ENCODE measurements at regions not wholly inside any gene's neighbourhood (a gene's known extent, or its start where the extent isn't known, plus 50 kb on each side); places are given as distances from the start of the nearest gene placed in this dataset.
"Not testable (repeated sequence)": the region's sequence is repeated elsewhere in the genome, so short reads cannot be mapped to it uniquely, and the experiment has no call there.

GRCh38 chr1:194420706-194421105, 1234.3 kb upstream of the B3GALT2 start:
- no peak for TF ChIP-seq CTCF (IDR thresholded peaks at IDR 0.05; ENCODE audit: insufficient read depth, low read depth, low read length)
- no peak for DNase-seq (ENCODE audit: low read depth)
- H3K4me3 ChIP-seq (ENCODE audit: low read depth, low read length): no peak overlapping the region

- no peak overlapping the region for H3K4me3 ChIP-seq (ENCODE audit: low read depth, low read length)
- TF ChIP-seq CTCF (IDR thresholded peaks at IDR 0.05; ENCODE audit: insufficient read depth, low read depth, low read length): no peak
Measured at GRCh38 chr1:194419721-194420120, 1233.3 kb upstream of the B3GALT2 start.

GRCh38 chr1:194410756-194411155, 1224.3 kb upstream of the B3GALT2 start:
- no peak for DNase-seq (ENCODE audit: low read depth)
- no peak overlapping the region for H3K4me3 ChIP-seq (ENCODE audit: low read depth, low read length)
- no peak for TF ChIP-seq CTCF (IDR thresholded peaks at IDR 0.05; ENCODE audit: insufficient read depth, low read depth, low read length)

More at GRCh38 chr1:194419721-194420120, 1233.3 kb upstream of the B3GALT2 start:
- DNase-seq (ENCODE audit: low read depth): no peak

GRCh38 chr1:194407238-194407637, 1220.8 kb upstream of the B3GALT2 start:
- H3K4me3 ChIP-seq (ENCODE audit: low read depth, low read length); DNase-seq (ENCODE audit: low read depth): not testable (repeated sequence)

- no peak overlapping the region for H3K4me3 ChIP-seq (ENCODE audit: low read depth, low read length)
Measured at GRCh38 chr1:194394676-194395075, 1208.3 kb upstream of the B3GALT2 start.

GRCh38 chr1:194387531-194387930, 1201.1 kb upstream of the B3GALT2 start:
- H3K4me3 ChIP-seq (ENCODE audit: low read depth, low read length): no peak overlapping the region
- no peak for TF ChIP-seq CTCF (IDR thresholded peaks at IDR 0.05; ENCODE audit: insufficient read depth, low read depth, low read length)
- no peak for DNase-seq (ENCODE audit: low read depth)

More at GRCh38 chr1:194394676-194395075, 1208.3 kb upstream of the B3GALT2 start:
- DNase-seq (ENCODE audit: low read depth): no peak
- TF ChIP-seq CTCF (IDR thresholded peaks at IDR 0.05; ENCODE audit: insufficient read depth, low read depth, low read length): no peak

GRCh38 chr1:194378517-194378916, 1192.1 kb upstream of the B3GALT2 start:
- DNase-seq (ENCODE audit: low read depth): no peak
- TF ChIP-seq CTCF (IDR thresholded peaks at IDR 0.05; ENCODE audit: insufficient read depth, low read depth, low read length): no peak
- H3K4me3 ChIP-seq (ENCODE audit: low read depth, low read length): no peak overlapping the region

Data from fibroblast of villous mesenchyme (primary cell).